H1 (cell line): ENCODE measurements at regions not wholly inside any gene's neighbourhood (a gene's known extent, or its start where the extent isn't known, plus 50 kb on each side); places are given as distances from the start of the nearest gene placed in this dataset.

Experiments used
- CTCF ChIA-PET: fragments of 300-600 bp; sonication (Branson Sonifier 250); formaldehyde crosslinking; loops from one replicate; lab custom pipeline; 2021; ENCODE audit not compliant: partially characterized antibody; lab: Charles Lee
- POLR2A ChIA-PET: fragments of 300-600 bp; sonication (Branson Sonifier 250); formaldehyde crosslinking; loops from one replicate; lab custom pipeline; 2021; ENCODE audit warnings: inconsistent platforms; ENCODE audit not compliant: partially characterized antibody; lab: Charles Lee
- DNase-seq, 2 experiments: peaks; one replicate each; pipeline versions ENCODE4 v3.0.0 to v3.0.0-alpha.2; 2010 to 2022; ENCODE audit warnings: low spot score in 2 of 2, low read depth in 1 of 2, mixed read lengths in 1 of 2
- FAIRE-seq: peaks from 2 replicates; lab custom pipeline; 2011; peaks lifted over from hg19 to GRCh38; lab: Jason Lieb, UNC
- H2AFZ ChIP-seq: 2 replicates; pipeline ENCODE4 v1.8.1; 2012; ENCODE audit warnings: low read length, inconsistent platforms
- H2AK5ac ChIP-seq: 2 replicates; pipeline ENCODE4 v1.6.1; 2013; ENCODE audit warnings: low read depth, low read length
- H2BK120ac ChIP-seq: replicated peaks from 2 replicates; pipeline ENCODE3; 2013; ENCODE audit warnings: low read depth, low read length, inconsistent platforms
- H2BK12ac ChIP-seq: 2 replicates; pipeline ENCODE4 v1.6.1; 2013; ENCODE audit warnings: low read depth, low read length
- H2BK15ac ChIP-seq: 2 replicates; pipeline ENCODE4 v1.6.1; 2013; ENCODE audit warnings: low read length
- H2BK20ac ChIP-seq: 2 replicates; pipeline ENCODE4 v1.6.1; 2013; ENCODE audit warnings: low read length
- H2BK5ac ChIP-seq: 2 replicates; pipeline ENCODE4 v1.6.1; 2013; ENCODE audit warnings: low read depth, low read length
- H3K14ac ChIP-seq: 2 replicates; pipeline ENCODE4 v1.6.1; 2013; ENCODE audit warnings: inconsistent platforms; ENCODE audit not compliant: insufficient read length
- H3K18ac ChIP-seq: 2 replicates; pipeline ENCODE4 v1.6.1; 2013; ENCODE audit warnings: low read length; ENCODE audit errors: extremely low read depth
- H3K23ac ChIP-seq: 2 replicates; pipeline ENCODE4 v1.6.1; 2013; ENCODE audit warnings: inconsistent platforms; ENCODE audit not compliant: insufficient read length
- H3K23me2 ChIP-seq: 2 replicates; pipeline ENCODE4 v1.6.1; 2013; ENCODE audit warnings: low read depth, low read length
- H3K27ac ChIP-seq: 2 replicates; pipeline ENCODE4 v1.6.1; 2011; ENCODE audit warnings: low read depth, low read length, inconsistent platforms
- H3K27me3 ChIP-seq, 4 experiments: replicated peaks in 1 of 4; 1 replicate in 1 of 4; 2 replicates in 3 of 4; pipeline versions ENCODE4 v1.6.1 to v1.8.1; 2011 to 2013; ENCODE audit warnings: low read length in 3 of 4, mild to moderate bottlenecking in 3 of 4, inconsistent platforms in 2 of 4, mixed read lengths in 2 of 4, moderate library complexity in 1 of 4; ENCODE audit not compliant: control insufficient read depth in 3 of 4, insufficient read depth in 3 of 4; ENCODE audit errors: extremely low read depth in 1 of 4
- H3K36me3 ChIP-seq, 4 experiments: 2 replicates each; pipeline versions ENCODE4 v1.6.1 to v1.8.1; 2011 to 2013; ENCODE audit warnings: mild to moderate bottlenecking in 4 of 4, low read length in 3 of 4, moderate library complexity in 2 of 4, control low read depth in 1 of 4, inconsistent platforms in 1 of 4; ENCODE audit not compliant: insufficient read depth in 4 of 4, control insufficient read depth in 2 of 4
- H3K4ac ChIP-seq: replicated peaks from 2 replicates; pipeline ENCODE3; 2013; ENCODE audit warnings: low read length, low read depth, mixed read lengths, inconsistent platforms; ENCODE audit not compliant: insufficient read length
- H3K4me1 ChIP-seq, 4 experiments: replicated peaks in 1 of 4; 1 replicate in 1 of 4; 2 replicates in 3 of 4; pipeline versions ENCODE4 v1.6.1 to v1.8.1; 2011 to 2013; ENCODE audit warnings: low read length in 3 of 4, inconsistent platforms in 2 of 4, mixed read lengths in 1 of 4; ENCODE audit not compliant: insufficient read depth in 4 of 4, control insufficient read depth in 3 of 4
- H3K4me2 ChIP-seq, 2 experiments: 2 replicates each; pipeline versions ENCODE4 v1.6.1 to v1.8.1; 2011 to 2013; ENCODE audit warnings: low read depth in 2 of 2, low read length in 2 of 2, control low read depth in 1 of 2, inconsistent platforms in 1 of 2, mild to moderate bottlenecking in 1 of 2; ENCODE audit not compliant: insufficient read depth in 1 of 2
- H3K4me3 ChIP-seq, 4 experiments: fragments of 200-600, 300-600 bp in 1 of 4; sonication (generic), shearing (Covaris generic), sonication (Bioruptor Twin) in 1 of 4; 2 replicates each; pipeline versions ENCODE4 v1.5.1 to v1.8.1; 2011 to 2016; ENCODE audit warnings: low read length in 4 of 4, low read depth in 3 of 4, control low read depth in 2 of 4, inconsistent platforms in 2 of 4, mild to moderate bottlenecking in 2 of 4, mixed read lengths in 1 of 4, moderate library complexity in 1 of 4; ENCODE audit not compliant: insufficient read depth in 2 of 4; ENCODE audit errors: extremely low read depth in 1 of 4
- H3K56ac ChIP-seq: replicated peaks from 2 replicates; pipeline ENCODE3; 2013; ENCODE audit warnings: low read depth, mild to moderate bottlenecking, mixed read lengths, low read length, inconsistent platforms; ENCODE audit not compliant: insufficient read length
- H3K79me1 ChIP-seq: 2 replicates; pipeline ENCODE4 v1.6.1; 2013; ENCODE audit warnings: low read depth, low read length, control low read depth
- H3K79me2 ChIP-seq, 2 experiments: 2 replicates each; pipeline versions ENCODE4 v1.6.1 to v1.8.1; 2012 to 2013; ENCODE audit warnings: low read length in 2 of 2, mild to moderate bottlenecking in 2 of 2, inconsistent platforms in 1 of 2; ENCODE audit not compliant: insufficient read depth in 2 of 2, control insufficient read depth in 1 of 2
- H3K9ac ChIP-seq, 4 experiments: replicated peaks in 1 of 4; 1 replicate in 1 of 4; 2 replicates in 3 of 4; pipeline versions ENCODE4 v1.6.1 to v1.8.1; 2011 to 2013; ENCODE audit warnings: low read depth in 3 of 4, low read length in 3 of 4, control low read depth in 2 of 4, mild to moderate bottlenecking in 2 of 4, moderate library complexity in 2 of 4, inconsistent platforms in 1 of 4; ENCODE audit errors: extremely low read depth in 1 of 4
- H3K9me3 ChIP-seq, 2 experiments: 2 replicates each; pipeline versions ENCODE4 v1.6.1 to v1.8.1; 2012 to 2013; ENCODE audit warnings: mild to moderate bottlenecking in 2 of 2, moderate library complexity in 2 of 2, control low read depth in 1 of 2, inconsistent platforms in 1 of 2, low read depth in 1 of 2, low read length in 1 of 2, mixed read lengths in 1 of 2; ENCODE audit not compliant: insufficient read depth in 2 of 2
- H4K20me1 ChIP-seq, 2 experiments: replicated peaks in 1 of 2; 2 replicates each; pipeline versions ENCODE3 to v1.8.1; 2011 to 2013; ENCODE audit warnings: inconsistent platforms in 2 of 2, low read length in 2 of 2, mild to moderate bottlenecking in 1 of 2; ENCODE audit not compliant: insufficient read depth in 2 of 2, control insufficient read depth in 1 of 2
- H4K5ac ChIP-seq: 2 replicates; pipeline ENCODE4 v1.6.1; 2013; ENCODE audit warnings: low read length, low read depth, mixed read lengths, inconsistent platforms; ENCODE audit not compliant: insufficient read length
- H4K8ac ChIP-seq: 2 replicates; pipeline ENCODE4 v1.8.0; 2013; ENCODE audit warnings: mild to moderate bottlenecking, moderate library complexity, low read length, inconsistent platforms; ENCODE audit not compliant: insufficient read depth; ENCODE audit errors: extremely low read depth
- H4K91ac ChIP-seq: replicated peaks from 2 replicates; pipeline ENCODE3; 2013; ENCODE audit warnings: low read length, mixed read lengths, inconsistent platforms; ENCODE audit not compliant: insufficient read length
- CBX5 ChIP-seq: fragments of 300-800, 300-1000 bp; sonication (generic); IDR thresholded peaks from 2 replicates; pipeline ENCODE4 v1.7.1; 2016; ENCODE audit warnings: antibody characterized with exemption, low read length, low read depth
- CBX8 ChIP-seq: fragments of 300-800, 300-1000 bp; sonication (generic); IDR thresholded peaks from 2 replicates; pipeline ENCODE4 v1.7.1; 2016; ENCODE audit warnings: low read depth, low read length, borderline replicate concordance
- CHD2 ChIP-seq: IDR thresholded peaks from 2 replicates; pipeline ENCODE4 v1.6.1; 2012; ENCODE audit warnings: low read length, improper control_type of control experiment
- CTCF ChIP-seq, 3 experiments: IDR thresholded peaks; 1 replicate in 2 of 3; 2 replicates in 1 of 3; pipeline versions ENCODE4 v1.5.1 to v1.6.1; 2011; ENCODE audit warnings: low read length in 3 of 3, mild to moderate bottlenecking in 3 of 3, inconsistent platforms in 2 of 3, low read depth in 1 of 3, moderate library complexity in 1 of 3; ENCODE audit not compliant: insufficient read depth in 1 of 3; ENCODE audit errors: control extremely low read depth in 1 of 3
- EP300 ChIP-seq, 2 experiments: IDR thresholded peaks; 1 replicate in 1 of 2; 2 replicates in 1 of 2; pipeline ENCODE4 v1.6.1; 2011 to 2012; ENCODE audit warnings: low read depth in 2 of 2, low read length in 2 of 2, mild to moderate bottlenecking in 2 of 2, borderline replicate concordance in 1 of 2, inconsistent platforms in 1 of 2, moderate library complexity in 1 of 2
- HDAC2 ChIP-seq, 2 experiments: fragments of 300-600 bp in 1 of 2; sonication (generic) in 1 of 2; IDR thresholded peaks; 2 replicates each; pipeline ENCODE4 v1.6.1; 2011 to 2012; ENCODE audit warnings: low read depth in 2 of 2, low read length in 2 of 2, mild to moderate bottlenecking in 2 of 2, moderate library complexity in 2 of 2, borderline replicate concordance in 1 of 2, inconsistent platforms in 1 of 2
- KDM4A ChIP-seq: IDR thresholded peaks from one replicate; pipeline ENCODE4 v1.7.1; 2012; ENCODE audit warnings: low read depth, mild to moderate bottlenecking, moderate library complexity, low read length, inconsistent platforms; ENCODE audit not compliant: severe bottlenecking
- MAX ChIP-seq: IDR thresholded peaks from 2 replicates; pipeline ENCODE4 v1.6.1; 2012; ENCODE audit warnings: inconsistent platforms
- PHF8 ChIP-seq: fragments of 200-600 bp; sonication (generic); conservative IDR thresholded peaks from 2 replicates; pipeline ENCODE4 v1.7.1; 2012; ENCODE audit warnings: low read depth, mild to moderate bottlenecking, inconsistent platforms, low read length, moderate library complexity
- POLR2AphosphoS5 ChIP-seq: IDR thresholded peaks from 2 replicates; pipeline ENCODE4 v1.6.1; 2011; ENCODE audit warnings: low read depth, low read length
- SIN3A ChIP-seq, 2 experiments: IDR thresholded peaks in 1 of 2; conservative IDR thresholded peaks in 1 of 2; 2 replicates each; pipeline ENCODE4 v1.6.1; 2011 to 2012; ENCODE audit warnings: low read length in 2 of 2, improper control_type of control experiment in 1 of 2, low read depth in 1 of 2, mild to moderate bottlenecking in 1 of 2
- TCF12 ChIP-seq: IDR thresholded peaks from 2 replicates; pipeline ENCODE4 v1.6.1; 2011; ENCODE audit warnings: low read depth, mild to moderate bottlenecking, low read length

GRCh38 chr5:158177146-158177545 lies 318.2 kb upstream of the CLINT1 start:
- Histone ChIP-seq H2BK20ac (no peak overlapping the region), H3K9me3 (no peaks in the 10 kb centered on the region), H2AK5ac (no peak overlapping the region), H2BK12ac (no peak overlapping the region), H4K20me1 (no peaks in the 10 kb centered on the region), H2BK15ac (no peak overlapping the region), H3K36me3 (no peaks in the 10 kb centered on the region), H3K56ac (no peak overlapping the region), H3K4me3 (no peak overlapping the region), H3K18ac (no peak overlapping the region), H3K4ac (no peak overlapping the region), H4K8ac (no peak overlapping the region), H4K5ac (no peak overlapping the region), H2BK120ac (no peak overlapping the region), H2AFZ (no peak overlapping the region), H3K4me1 (peaks cover 0 to 6% (median 4%) of the 10 kb centered on the region in 4 experiments; a peak in 4 of 7 replicates), H3K14ac (no peak overlapping the region), H3K23me2 (no peaks in the 10 kb centered on the region), H3K23ac (no peak overlapping the region), H3K9ac (no peak overlapping the region), H3K4me2 (no peak overlapping the region), H3K27ac (no peak overlapping the region), H3K79me2 (no peaks in the 10 kb centered on the region), H3K79me1 (no peaks in the 10 kb centered on the region), H4K91ac (no peak overlapping the region), H2BK5ac (no peak overlapping the region), H3K27me3 (no peaks in the 10 kb centered on the region)
- DNase-seq (no peak), FAIRE-seq (no peak)
- ChIA-PET CTCF (interaction anchor here (1.3 to 2.9 kb wide), 4 partner anchors 11 to 930 kb away, joined by 3 to 27 read pairs (median 5); no protein-coding TSS in a partner anchor), POLR2A (no interaction called here)
- TF ChIP-seq KDM4A = no peak
- TF ChIP-seq CTCF (IDR thresholded peaks at IDR 0.05; ENCODE audit: control extremely low read depth in 1 of 3, insufficient read depth in 1 of 3, low read depth in 1 of 3, low read length in 3 of 3) = no peak
- TF ChIP-seq PHF8 = no peak
- no peak for TF ChIP-seq MAX
- no peak for TF ChIP-seq POLR2AphosphoS5
- no peak for TF ChIP-seq EP300 (IDR thresholded peaks at IDR 0.05; ENCODE audit: borderline replicate concordance in 1 of 2, low read depth in 2 of 2, low read length in 2 of 2)
- no peak for TF ChIP-seq CHD2
- TF ChIP-seq SIN3A (conservative IDR thresholded peaks at IDR 0.05 in 1 of 2, IDR thresholded peaks at IDR 0.05 in 1 of 2; ENCODE audit: low read depth in 1 of 2, low read length in 2 of 2) = no peak
- TF ChIP-seq CBX8 = no peak
- no peak for TF ChIP-seq TCF12
- TF ChIP-seq HDAC2 (IDR thresholded peaks at IDR 0.05; ENCODE audit: borderline replicate concordance in 1 of 2, low read depth in 2 of 2, low read length in 2 of 2) = no peak
- TF ChIP-seq CBX5 = no peak
